DOHH2 (cell line): ENCODE measurements at regions not wholly inside any gene's neighbourhood (a gene's known extent, or its start where the extent isn't known, plus 50 kb on each side); places are given as distances from the start of the nearest gene placed in this dataset.

Source experiments
- H3F3A ChIP-seq: fragments of 200-600 bp; sonication (generic), shearing (Covaris generic); 2 replicates; pipeline ENCODE4 v1.6.0; 2016; ENCODE audit warnings: antibody characterized with exemption, mild to moderate bottlenecking; ENCODE audit not compliant: control insufficient read depth, insufficient read depth
- H3K27ac ChIP-seq: fragments of 200-600 bp; sonication (generic); 2 replicates; pipeline ENCODE4 v1.5.1; 2014; ENCODE audit warnings: low read depth, mild to moderate bottlenecking, low read length, moderate library complexity
- H3K27me3 ChIP-seq: fragments of 200-600 bp; sonication (generic); 2 replicates; pipeline ENCODE4 v1.6.1; 2014; ENCODE audit warnings: mild to moderate bottlenecking, low read length, mixed read lengths; ENCODE audit not compliant: control insufficient read depth
- H3K36me3 ChIP-seq: fragments of 200-600 bp; sonication (generic); 2 replicates; pipeline ENCODE4 v1.6.1; 2014; ENCODE audit warnings: mild to moderate bottlenecking, low read length, moderate library complexity, mixed read lengths; ENCODE audit not compliant: control insufficient read depth
- H3K4me1 ChIP-seq: fragments of 200-600 bp; sonication (generic); 2 replicates; pipeline ENCODE4 v1.6.1; 2014; ENCODE audit warnings: mild to moderate bottlenecking, low read length, mixed read lengths; ENCODE audit not compliant: control insufficient read depth
- H3K4me2 ChIP-seq: fragments of 200-600 bp; sonication (generic); 2 replicates; pipeline ENCODE4 v1.6.0; 2014; ENCODE audit warnings: mild to moderate bottlenecking, low read length, moderate library complexity
- H3K4me3 ChIP-seq: fragments of 200-600 bp; sonication (generic); 2 replicates; pipeline ENCODE4 v1.5.1; 2014; ENCODE audit warnings: mild to moderate bottlenecking, low read length, mixed read lengths
- H3K79me2 ChIP-seq: fragments of 200-600 bp; sonication (generic); 2 replicates; pipeline ENCODE4 v1.6.1; 2014; ENCODE audit warnings: mild to moderate bottlenecking, low read length, mixed read lengths; ENCODE audit not compliant: control insufficient read depth
- H3K9me2 ChIP-seq: fragments of 200-600 bp; sonication (generic); replicated peaks from 2 replicates; pipeline ENCODE4 v1.6.1; 2014; ENCODE audit warnings: mild to moderate bottlenecking, low read length, mixed read lengths; ENCODE audit not compliant: control insufficient read depth
- H3K9me3 ChIP-seq: fragments of 200-600 bp; sonication (generic); 2 replicates; pipeline ENCODE4 v1.6.1; 2014; ENCODE audit warnings: antibody characterized with exemption, low read length, mixed read lengths; ENCODE audit not compliant: control insufficient read depth, insufficient read depth
- H4K20me1 ChIP-seq: fragments of 200-600 bp; sonication (generic); 2 replicates; pipeline ENCODE4 v1.6.0; 2014; ENCODE audit warnings: low read depth, mild to moderate bottlenecking, antibody characterized with exemption, low read length, moderate library complexity; ENCODE audit not compliant: control insufficient read depth, insufficient read depth
- EZH2phosphoT487 ChIP-seq: fragments of 200-600 bp; sonication (generic); IDR thresholded peaks from 2 replicates; pipeline ENCODE4 v1.6.1; 2017; ENCODE audit warnings: borderline replicate concordance, mild to moderate bottlenecking, antibody characterized with exemption, low read length, moderate library complexity, mixed read lengths
- TF ChIP-seq, protein P1 (sequence below): fragments of 200-600 bp; sonication (generic); IDR thresholded peaks from one replicate; pipeline ENCODE4 v1.5.1; 2014; ENCODE audit warnings: antibody characterized with exemption, mild to moderate bottlenecking, low read depth, low read length; ENCODE audit not compliant: poor library complexity, severe bottlenecking

DNA sequence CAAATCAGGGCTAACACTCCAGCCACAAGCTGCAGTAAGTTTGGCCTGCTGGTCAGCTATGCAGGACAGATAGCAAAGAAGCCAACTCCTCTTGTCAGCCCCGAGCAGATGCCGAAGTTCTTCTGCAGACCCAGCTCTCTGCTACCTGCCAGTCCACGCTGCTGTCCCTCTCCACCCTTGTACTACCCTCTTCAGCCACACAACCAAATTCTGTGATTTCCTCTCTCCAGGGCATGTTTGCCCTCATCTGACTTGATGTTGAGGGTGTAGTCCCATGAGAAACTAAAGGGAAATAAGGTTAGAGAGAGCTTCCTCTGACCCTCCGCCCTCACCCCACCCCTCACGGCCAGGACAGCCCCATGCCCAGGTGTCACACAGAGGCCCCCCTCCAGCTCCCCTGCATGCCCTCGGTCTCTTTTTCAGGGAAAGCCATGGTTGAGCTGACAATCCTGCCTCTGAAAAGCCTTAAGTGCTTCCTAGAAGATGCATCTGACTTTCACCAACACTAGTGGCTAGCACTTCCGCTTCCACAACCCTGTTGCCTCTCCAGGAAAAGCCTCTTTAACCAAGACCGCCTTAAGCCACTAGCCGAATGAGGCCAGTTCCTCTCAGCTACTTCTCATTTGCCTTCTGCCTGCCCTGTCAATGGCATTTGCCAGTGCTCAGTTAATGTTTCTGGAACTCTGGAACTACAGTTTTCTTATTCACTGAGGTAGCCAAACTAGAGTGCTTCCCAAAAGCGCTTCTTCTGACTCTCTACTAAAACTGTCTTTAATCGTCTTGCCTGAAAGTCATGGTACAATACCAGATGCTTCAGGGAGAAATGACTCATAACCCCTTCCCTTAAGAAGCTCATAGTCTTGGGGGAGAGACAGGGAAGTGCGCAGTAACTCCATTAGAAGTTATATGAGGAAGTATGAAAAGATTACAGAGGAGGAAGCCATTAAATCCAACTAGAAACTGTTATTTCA is 300.4 kb upstream of the STT3B start:
- Histone ChIP-seq H3K79me2 (no peaks in the 10 kb centered on the region), H3K36me3 (peaks cover 6% of the 10 kb centered on the region), H3K9me3 (peaks cover 3% of the 10 kb centered on the region; the same call in 1 of the 2 replicates), H3F3A (peaks cover 5% of the 10 kb centered on the region; the same call in 1 of the 2 replicates), H3K4me2 (no peak overlapping the region), H3K4me1 (peaks cover 41% of the 10 kb centered on the region), H3K27ac (no peak overlapping the region), H3K4me3 (no peak overlapping the region), H3K27me3 (no peaks in the 10 kb centered on the region), H4K20me1 (no peaks in the 10 kb centered on the region), H3K9me2 (no peaks in the 10 kb centered on the region)
- TF ChIP-seq, protein P1, sequence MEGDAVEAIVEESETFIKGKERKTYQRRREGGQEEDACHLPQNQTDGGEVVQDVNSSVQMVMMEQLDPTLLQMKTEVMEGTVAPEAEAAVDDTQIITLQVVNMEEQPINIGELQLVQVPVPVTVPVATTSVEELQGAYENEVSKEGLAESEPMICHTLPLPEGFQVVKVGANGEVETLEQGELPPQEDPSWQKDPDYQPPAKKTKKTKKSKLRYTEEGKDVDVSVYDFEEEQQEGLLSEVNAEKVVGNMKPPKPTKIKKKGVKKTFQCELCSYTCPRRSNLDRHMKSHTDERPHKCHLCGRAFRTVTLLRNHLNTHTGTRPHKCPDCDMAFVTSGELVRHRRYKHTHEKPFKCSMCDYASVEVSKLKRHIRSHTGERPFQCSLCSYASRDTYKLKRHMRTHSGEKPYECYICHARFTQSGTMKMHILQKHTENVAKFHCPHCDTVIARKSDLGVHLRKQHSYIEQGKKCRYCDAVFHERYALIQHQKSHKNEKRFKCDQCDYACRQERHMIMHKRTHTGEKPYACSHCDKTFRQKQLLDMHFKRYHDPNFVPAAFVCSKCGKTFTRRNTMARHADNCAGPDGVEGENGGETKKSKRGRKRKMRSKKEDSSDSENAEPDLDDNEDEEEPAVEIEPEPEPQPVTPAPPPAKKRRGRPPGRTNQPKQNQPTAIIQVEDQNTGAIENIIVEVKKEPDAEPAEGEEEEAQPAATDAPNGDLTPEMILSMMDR, result no peak
- no peak for TF ChIP-seq EZH2phosphoT487

DNA sequence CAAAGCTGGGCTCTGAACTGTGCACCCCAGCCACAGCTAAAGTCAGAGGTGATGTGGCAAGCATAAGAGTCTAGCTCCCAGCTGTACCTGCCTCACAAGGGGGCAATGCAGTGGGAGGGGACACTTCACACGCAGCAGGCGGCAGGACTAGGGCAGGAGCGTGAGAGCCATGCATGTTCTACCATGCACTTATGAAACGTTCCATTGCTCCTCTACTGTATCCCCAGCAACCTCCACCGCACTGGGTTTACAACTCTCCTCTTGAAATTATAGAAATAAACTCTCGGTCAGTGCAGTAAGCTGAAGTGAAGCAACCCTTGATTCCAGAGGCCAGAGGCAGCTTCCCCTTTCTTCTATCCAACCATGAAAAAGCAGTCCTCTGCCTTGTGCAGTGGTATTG is 298.6 kb upstream of the STT3B start:
- Histone ChIP-seq H3K4me1 (peaks cover 23% of the 10 kb centered on the region), H3K79me2 (no peaks in the 10 kb centered on the region), H3K4me3 (no peak overlapping the region), H4K20me1 (no peaks in the 10 kb centered on the region), H3K27me3 (no peaks in the 10 kb centered on the region), H3K4me2 (no peak overlapping the region), H3K9me3 (no peaks in the 10 kb centered on the region), H3K9me2 (no peaks in the 10 kb centered on the region), H3K36me3 (no peaks in the 10 kb centered on the region), H3F3A (no peaks in the 10 kb centered on the region), H3K27ac (no peak overlapping the region)
- TF ChIP-seq EZH2phosphoT487, result no peak
- TF ChIP-seq, protein P1, result no peak

DNA sequence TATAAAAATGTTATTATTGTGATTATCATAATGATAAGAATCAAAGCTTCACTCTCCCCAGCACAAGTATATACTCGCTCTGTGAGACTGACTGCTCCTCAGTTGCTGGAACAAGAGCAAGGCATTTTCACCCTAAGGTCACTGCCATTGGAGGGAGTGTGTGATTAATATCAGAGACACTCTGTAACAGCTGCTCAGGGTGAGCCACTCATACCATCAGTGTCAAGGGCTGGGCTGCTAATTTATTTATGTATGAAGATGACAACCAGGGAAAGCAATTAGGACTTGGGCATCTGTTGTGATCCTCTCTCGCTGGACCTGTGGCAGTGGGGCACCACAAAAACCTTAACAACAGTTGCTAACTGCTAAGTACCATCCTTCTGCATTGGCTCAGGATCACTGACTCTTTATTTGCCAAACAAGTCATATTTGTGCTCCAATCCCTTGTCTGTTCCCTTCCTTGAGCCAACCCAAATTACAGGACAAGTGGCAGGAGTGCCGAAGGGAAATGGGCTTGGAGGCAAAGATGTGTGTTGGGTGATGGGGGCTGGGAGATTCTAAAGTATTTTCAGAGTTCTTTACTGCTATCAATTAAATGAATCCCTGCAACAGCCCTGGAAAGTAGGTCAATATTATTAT is 297.5 kb upstream of the STT3B start:
- Histone ChIP-seq H3K27ac (no peak overlapping the region), H4K20me1 (no peaks in the 10 kb centered on the region), H3K36me3 (no peaks in the 10 kb centered on the region), H3K9me3 (no peaks in the 10 kb centered on the region), H3K4me3 (no peak overlapping the region), H3F3A (no peaks in the 10 kb centered on the region), H3K27me3 (no peaks in the 10 kb centered on the region), H3K4me2 (no peak overlapping the region), H3K79me2 (no peaks in the 10 kb centered on the region), H3K9me2 (no peaks in the 10 kb centered on the region), H3K4me1 (peaks cover 16% of the 10 kb centered on the region)
- no peak for TF ChIP-seq EZH2phosphoT487
- TF ChIP-seq, protein P1, result no peak
